ENCODE measurements at regions not wholly inside any gene's neighbourhood (a gene's known extent, or its start where the extent isn't known, plus 50 kb on each side); places are given as distances from the start of the nearest gene placed in this dataset.

GRCh38 chr18:30387401-30387800 is 655.1 kb downstream of the DSC3 start:
- TF ChIP-seq CTCF (IDR thresholded peaks at IDR 0.05; ENCODE audit: insufficient read depth, low read length, poor library complexity, severe bottlenecking): no peak
- Histone ChIP-seq H3K36me3 (ENCODE audit: control insufficient read depth, insufficient read depth, low read length) (no peaks in the 10 kb centered on the region), H3K4me3 (ENCODE audit: low read depth, low read length) (no peak overlapping the region), H3K27me3 (ENCODE audit: control insufficient read depth, insufficient read depth, low read length) (no peaks in the 10 kb centered on the region)
- DNase-seq (ENCODE audit: low read depth): no peak

DNA sequence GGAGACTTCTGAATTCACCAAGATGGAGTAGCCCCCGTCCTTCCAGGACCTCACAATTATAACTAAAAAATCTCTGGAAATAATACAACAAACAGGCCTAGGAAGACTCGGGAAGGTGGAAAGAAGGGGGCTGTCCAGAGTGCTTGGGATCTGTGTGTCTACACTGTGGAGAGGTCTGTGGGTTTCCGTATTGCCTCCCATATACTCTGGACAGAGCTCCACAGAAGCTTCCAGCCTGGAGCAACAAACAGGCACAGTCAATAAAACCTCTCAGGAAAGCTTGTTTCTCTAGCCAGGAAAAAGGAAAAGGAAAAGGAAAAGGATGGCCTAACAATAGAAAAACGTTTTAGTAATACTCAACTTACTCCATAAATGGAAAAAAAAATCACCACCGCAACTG is 655.9 kb downstream of the DSC3 start:
- no peak for DNase-seq (ENCODE audit: low read depth)
- Histone ChIP-seq H3K27me3 (ENCODE audit: control insufficient read depth, insufficient read depth, low read length) (no peaks in the 10 kb centered on the region), H3K4me3 (ENCODE audit: low read depth, low read length) (no peak overlapping the region), H3K36me3 (ENCODE audit: control insufficient read depth, insufficient read depth, low read length) (no peaks in the 10 kb centered on the region)
- no peak for TF ChIP-seq CTCF (IDR thresholded peaks at IDR 0.05; ENCODE audit: insufficient read depth, low read length, poor library complexity, severe bottlenecking)

GRCh38 chr18:30385684-30386083 is 656.9 kb downstream of the DSC3 start:
- Histone ChIP-seq H3K4me3 (ENCODE audit: low read depth, low read length) (no peak overlapping the region), H3K36me3 (ENCODE audit: control insufficient read depth, insufficient read depth, low read length) (no peaks in the 10 kb centered on the region), H3K27me3 (ENCODE audit: control insufficient read depth, insufficient read depth, low read length) (no peaks in the 10 kb centered on the region)
- no peak for TF ChIP-seq CTCF (IDR thresholded peaks at IDR 0.05; ENCODE audit: insufficient read depth, low read length, poor library complexity, severe bottlenecking)
- no peak for DNase-seq (ENCODE audit: low read depth)

DNA sequence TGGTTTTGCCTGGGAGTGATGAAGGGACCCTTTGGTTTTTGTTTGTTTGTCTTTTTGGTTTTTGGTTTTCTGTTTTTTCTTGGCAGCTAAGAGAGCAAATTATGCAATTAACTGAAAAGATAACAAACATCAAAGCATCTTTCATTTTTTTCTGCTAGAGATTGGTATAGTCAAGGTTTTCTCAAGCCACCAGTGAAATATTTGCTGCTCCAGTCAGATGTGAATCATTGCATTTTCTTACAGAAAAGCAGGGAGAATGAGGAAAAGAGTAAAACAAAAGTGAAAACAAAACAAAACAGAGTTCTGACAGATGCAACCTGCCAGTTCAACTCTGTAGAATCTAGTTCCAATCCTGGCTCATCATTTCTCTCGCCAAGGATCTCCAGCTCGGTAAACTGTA is 660.7 kb downstream of the DSC3 start:
- DNase-seq (ENCODE audit: low read depth): no peak
- no peaks in the 10 kb centered on the region for H3K27me3 ChIP-seq (ENCODE audit: control insufficient read depth, insufficient read depth, low read length)
- H3K4me3 ChIP-seq (ENCODE audit: low read depth, low read length): no peak overlapping the region
- TF ChIP-seq CTCF (IDR thresholded peaks at IDR 0.05; ENCODE audit: insufficient read depth, low read length, poor library complexity, severe bottlenecking): no peak
- H3K36me3 ChIP-seq (ENCODE audit: control insufficient read depth, insufficient read depth, low read length): no peaks in the 10 kb centered on the region

DNA sequence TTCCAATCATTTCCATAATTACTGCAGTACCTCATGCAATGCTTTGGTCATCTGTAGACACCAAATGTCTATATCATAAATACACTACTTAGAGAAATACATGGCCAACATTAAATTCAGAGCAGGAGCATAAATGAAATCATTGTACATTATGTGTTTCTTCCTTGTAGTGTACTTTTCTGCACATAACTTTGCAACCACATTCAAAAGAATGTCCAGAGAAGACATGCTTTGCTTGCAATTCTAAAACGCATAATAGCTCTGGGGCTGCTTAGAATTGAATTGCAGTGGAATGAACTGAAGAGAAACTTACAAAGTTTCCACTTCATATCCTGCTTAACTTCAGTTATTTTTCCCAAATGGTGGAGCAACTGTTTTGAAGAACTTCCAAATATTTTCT is 664.4 kb downstream of the DSC3 start:
- DNase-seq (ENCODE audit: low read depth): no peak
- no peaks in the 10 kb centered on the region for H3K36me3 ChIP-seq (ENCODE audit: control insufficient read depth, insufficient read depth, low read length)
- H3K27me3 ChIP-seq (ENCODE audit: control insufficient read depth, insufficient read depth, low read length): no peaks in the 10 kb centered on the region
- no peak overlapping the region for H3K4me3 ChIP-seq (ENCODE audit: low read depth, low read length)
- TF ChIP-seq CTCF (IDR thresholded peaks at IDR 0.05; ENCODE audit: insufficient read depth, low read length, poor library complexity, severe bottlenecking): no peak

DNA sequence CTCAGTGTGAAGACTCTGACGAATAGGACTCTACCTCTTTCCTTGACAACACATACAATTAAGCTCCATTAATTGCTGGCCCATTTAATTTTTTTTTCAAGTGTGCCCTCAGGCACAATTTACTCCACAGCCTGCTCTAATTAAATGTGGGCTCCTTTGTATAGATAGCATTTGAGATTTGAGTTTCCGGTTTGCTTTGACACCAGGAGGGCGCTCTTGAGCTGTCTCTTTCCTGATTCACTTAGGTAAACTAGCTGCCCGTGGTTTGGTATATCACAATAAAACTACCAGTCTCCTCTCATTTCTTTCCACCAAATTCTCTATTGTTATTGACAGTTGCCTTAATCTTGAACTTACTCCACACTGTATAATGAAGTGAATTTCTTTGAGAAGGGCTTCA is 666.0 kb downstream of the DSC3 start:
- H3K36me3 ChIP-seq (ENCODE audit: control insufficient read depth, insufficient read depth, low read length): no peaks in the 10 kb centered on the region
- no peaks in the 10 kb centered on the region for H3K27me3 ChIP-seq (ENCODE audit: control insufficient read depth, insufficient read depth, low read length)
- H3K4me3 ChIP-seq (ENCODE audit: low read depth, low read length): no peak overlapping the region
- TF ChIP-seq CTCF (IDR thresholded peaks at IDR 0.05; ENCODE audit: insufficient read depth, low read length, poor library complexity, severe bottlenecking): no peak
- DNase-seq (ENCODE audit: low read depth): no peak
